Hepatocyte (in vitro differentiated cells): ENCODE measurements at regions not wholly inside any gene's neighbourhood (a gene's known extent, or its start where the extent isn't known, plus 50 kb on each side); places are given as distances from the start of the nearest gene placed in this dataset.
"Not testable (repeated sequence)": the region's sequence is repeated elsewhere in the genome, so short reads cannot be mapped to it uniquely, and the experiment has no call there.

Source experiments
- CTCF ChIP-seq: fragments of 200-600 bp; sonication (generic); IDR thresholded peaks from 2 replicates; pipeline ENCODE4 v1.5.1; 2016; ENCODE audit warnings: antibody characterized with exemption, mild to moderate bottlenecking; ENCODE audit not compliant: poor library complexity
- EZH2 ChIP-seq: fragments of 200-600 bp; sonication (generic); IDR thresholded peaks from 2 replicates; pipeline ENCODE4 v1.6.1; 2016; ENCODE audit warnings: antibody characterized with exemption, mild to moderate bottlenecking, borderline replicate concordance
- EZH2phosphoT487 ChIP-seq: fragments of 200-600 bp; sonication (generic); IDR thresholded peaks from one replicate; pipeline ENCODE4 v1.6.1; 2018; ENCODE audit warnings: antibody characterized with exemption, mild to moderate bottlenecking, low read depth, moderate library complexity; ENCODE audit not compliant: unreplicated experiment, severe bottlenecking

DNA sequence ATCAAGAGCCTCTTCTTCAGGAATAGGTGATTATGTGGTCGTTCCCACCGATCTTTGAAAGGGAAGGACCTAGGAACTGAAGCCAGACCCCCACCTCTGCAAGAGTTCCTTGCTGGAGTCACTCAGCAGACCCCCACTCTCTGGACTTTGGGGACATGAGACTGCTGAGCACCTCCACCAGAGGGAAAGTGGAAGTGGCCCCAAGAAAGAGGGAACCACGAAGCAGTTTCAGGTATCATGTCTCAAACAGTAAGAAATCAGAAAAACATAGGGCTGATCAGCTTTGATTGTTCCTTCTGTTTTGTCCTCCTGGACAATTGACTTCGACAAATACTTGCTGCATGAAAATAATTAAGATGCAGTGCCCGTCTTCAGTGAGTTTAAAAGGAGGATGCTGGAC lies 84.2 kb upstream of the ADORA2B start:
- not testable (repeated sequence) for TF ChIP-seq CTCF, EZH2phosphoT487, EZH2
